ENCODE measurements at regions not wholly inside any gene's neighbourhood (a gene's known extent, or its start where the extent isn't known, plus 50 kb on each side); places are given as distances from the start of the nearest gene placed in this dataset.
"Not testable (repeated sequence)": the region's sequence is repeated elsewhere in the genome, so short reads cannot be mapped to it uniquely, and the experiment has no call there.

DNA sequence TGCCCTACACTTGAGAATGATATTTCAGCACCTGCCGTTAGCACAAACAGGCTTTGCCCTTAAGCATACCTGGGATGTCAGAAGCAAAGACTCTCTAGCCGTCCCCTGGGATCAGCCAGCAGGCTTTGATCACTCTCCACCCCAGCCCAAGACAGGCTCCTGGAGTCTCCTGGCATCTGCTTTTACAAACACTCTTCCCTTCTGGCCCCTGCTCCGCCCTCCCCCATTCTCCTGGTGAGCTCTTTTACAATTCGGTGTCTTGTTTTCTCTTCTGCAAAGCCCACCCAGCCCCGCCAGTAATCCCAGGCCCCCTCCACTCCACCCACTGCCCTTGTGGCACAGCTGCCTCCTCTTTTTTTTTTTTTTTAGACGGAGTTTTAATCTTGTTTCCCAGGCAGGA is 50.4 kb downstream of the KATNIP start:
- no peak for DNase-seq

DNA sequence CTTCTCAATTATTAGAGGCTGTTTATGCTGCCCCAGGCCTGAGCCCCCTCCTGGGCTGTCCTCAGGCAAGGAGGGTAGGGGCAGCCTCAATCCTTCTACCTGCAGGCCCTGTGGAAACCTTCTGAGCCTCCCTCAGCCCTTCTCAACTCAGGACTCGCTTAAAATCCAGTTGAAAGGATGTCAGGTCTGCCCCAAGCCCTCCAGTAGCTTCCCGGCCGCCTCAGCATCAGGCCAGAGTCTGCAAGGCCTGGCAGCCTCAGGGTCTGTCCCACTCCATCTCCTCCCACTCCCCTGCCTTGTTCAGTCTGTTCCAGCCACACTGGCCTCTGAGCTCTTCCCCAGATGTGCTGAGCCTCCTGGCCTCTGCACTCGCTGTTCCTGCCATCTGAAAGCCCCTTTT is 52.2 kb downstream of the KATNIP start:
- DNase-seq = no peak

DNA sequence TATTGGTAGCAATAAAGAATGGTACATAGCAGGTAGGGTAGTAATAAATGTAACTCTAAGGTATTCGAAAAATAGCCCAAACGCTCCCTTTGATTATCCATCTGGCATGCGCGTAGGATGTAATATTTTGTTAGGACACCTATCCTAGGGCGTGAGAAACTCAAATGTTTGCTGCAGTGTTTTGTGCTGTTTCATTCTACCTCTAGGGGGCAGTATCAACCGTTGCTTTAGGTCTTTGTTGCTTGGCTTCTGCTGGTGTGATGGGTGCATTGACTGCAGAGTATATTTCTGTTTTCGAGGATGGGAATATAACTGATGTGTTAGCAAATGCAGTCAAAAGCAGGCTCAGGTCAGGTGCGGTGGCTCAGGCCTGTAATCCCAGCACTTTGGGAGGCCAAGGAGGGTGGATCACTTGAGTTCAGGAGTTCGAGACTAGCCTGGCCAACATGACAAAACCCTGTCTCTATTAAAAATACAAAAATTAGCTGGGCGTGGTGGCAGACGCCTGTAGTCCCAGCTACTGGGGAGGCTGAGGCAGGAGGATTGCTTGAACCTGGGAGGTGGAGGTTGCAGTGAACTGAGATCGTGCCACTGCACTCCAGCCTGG is 55.7 kb downstream of the KATNIP start:
- peak; percentile 7 to 35 for DNase-seq

DNA sequence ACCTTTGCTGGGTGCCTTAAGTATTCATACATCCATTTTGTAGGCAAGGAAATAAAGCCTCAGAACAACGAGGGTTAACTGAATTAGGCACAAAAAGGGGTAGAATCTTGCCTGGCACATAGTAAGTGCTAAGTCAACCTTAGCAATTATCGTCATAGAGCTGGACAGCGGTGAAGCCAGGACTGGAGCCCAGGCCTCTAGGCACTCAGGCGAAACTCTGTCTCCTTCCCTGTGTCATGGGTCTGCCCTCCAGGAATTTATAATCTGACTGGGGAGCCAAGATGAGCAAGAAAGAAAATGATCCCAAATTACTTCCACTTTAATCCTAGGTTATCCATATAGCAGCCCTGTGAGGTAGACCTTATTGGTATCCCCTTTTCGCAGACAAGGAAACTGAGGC is 61.4 kb downstream of the KATNIP start:
- DNase-seq = no peak

DNA sequence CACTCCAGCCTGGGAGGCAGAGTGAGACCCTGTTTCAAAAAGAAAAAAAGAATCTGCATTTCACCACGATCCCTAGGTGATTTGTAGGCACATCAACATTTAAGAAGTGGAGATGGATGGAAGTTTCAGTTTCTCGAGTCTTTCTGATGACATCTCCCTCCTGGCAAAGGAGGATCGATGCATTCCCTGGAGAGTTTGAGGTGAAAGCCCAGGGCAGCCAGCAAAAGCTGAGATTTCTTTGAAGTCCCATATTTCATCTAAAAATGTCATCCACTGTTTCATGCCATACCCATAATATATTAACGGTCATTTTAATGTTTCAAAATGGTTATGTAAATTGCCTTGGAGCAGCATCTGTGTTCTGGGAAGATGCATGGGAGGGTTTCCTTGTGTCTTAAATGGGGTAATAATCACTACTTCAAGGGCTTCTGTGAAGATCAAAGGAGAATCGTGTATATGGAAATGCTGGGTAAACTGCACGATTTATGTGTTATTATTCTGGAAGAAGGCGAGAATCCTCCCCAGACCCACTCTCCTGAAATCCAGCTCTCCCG is 63.4 kb downstream of the KATNIP start:
- no peak for DNase-seq

DNA sequence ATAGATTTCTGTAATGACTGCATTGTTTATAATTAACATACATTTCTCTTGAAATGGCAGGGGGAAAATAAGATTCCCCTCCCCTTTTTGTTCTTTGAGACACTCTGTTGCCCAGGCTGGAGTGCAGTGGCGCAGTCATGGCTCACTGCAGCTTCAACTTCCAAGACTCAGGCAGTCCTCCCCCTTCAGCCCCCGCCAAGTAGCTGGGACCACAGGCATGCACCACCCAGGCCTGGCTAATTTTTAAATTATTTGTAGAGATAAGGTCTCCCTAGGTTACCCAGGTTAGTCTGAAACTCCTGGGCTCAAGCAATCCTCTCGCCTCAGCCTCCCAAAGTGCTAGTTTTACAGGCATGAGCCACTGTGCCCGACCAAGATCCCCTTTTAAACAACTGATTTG is 67.7 kb downstream of the KATNIP start:
- no peak for DNase-seq

DNA sequence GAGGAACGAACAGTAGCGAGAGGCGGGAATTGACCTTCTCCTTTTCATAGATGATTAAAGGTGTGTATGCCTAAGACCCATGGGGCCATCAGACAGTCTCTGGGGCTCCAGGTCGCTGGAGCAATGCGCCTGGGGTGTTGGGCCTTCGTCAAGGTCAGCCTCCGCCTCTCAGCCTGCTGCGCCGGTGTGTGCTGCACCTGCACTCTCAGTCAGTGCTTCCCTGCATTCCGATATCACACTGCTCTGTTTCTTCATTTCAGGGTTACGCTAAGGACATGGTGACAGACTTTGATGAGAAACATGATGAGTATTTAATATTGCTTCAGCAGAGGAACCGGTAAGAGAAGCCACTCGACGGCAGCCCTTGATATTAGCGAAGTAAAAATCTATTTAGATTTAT is 68.2 kb downstream of the KATNIP start:
- no peak for DNase-seq

DNA sequence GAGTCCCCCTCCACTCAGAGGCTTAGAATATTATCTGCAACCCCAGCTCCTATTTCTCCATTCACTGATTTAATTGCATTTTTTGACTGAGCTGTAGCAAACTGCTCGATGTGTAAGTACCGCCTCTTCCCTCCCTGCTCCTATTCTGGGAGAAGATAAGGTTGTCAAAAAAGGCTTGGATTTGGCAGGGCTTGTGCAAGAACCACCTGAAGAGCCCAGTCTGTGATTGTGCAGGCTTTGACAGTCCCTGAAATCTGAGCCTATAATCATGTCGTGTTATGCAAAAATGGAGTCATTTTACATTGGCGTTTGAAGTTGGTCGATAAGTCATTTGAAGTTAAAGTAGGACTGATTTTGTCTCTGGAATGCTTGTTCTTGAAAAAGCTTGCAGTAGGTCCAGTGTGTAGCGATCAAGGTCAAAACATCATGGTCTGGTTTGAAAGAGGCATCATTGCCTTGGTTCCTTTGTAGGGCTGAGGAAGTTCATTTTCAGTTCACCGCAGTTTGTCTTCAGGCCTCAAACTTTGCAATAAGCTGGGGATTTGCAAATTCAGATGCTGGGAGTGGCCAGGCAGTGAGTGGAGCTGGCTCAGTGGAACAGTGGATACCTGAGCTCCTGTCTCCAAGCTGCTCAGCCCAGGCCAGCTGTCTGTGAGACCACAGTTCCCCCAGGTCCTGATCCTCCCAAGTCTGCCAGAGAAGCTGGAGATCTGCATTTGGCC is 68.8 kb downstream of the KATNIP start:
- DNase-seq = no peak

DNA sequence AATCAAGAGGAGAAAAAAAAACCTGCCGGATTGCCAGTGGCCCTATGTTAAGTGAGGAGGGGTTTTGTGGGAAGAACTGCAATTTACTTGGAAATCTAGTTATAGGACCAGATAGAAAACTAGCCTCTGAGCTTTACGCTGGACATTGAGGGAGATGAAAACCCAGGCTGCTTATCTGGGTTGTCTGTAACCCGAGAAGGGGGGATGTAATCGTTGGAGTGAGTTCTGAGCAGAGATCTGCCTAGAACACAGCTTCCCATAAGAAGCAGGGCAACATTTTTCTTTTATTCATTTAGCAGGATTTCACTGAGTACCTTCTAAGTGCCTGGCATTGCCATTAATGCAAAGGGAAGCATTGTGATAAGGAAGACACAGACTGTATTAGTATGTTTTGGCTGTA is 70.6 kb downstream of the KATNIP start:
- DNase-seq = no peak

DNA sequence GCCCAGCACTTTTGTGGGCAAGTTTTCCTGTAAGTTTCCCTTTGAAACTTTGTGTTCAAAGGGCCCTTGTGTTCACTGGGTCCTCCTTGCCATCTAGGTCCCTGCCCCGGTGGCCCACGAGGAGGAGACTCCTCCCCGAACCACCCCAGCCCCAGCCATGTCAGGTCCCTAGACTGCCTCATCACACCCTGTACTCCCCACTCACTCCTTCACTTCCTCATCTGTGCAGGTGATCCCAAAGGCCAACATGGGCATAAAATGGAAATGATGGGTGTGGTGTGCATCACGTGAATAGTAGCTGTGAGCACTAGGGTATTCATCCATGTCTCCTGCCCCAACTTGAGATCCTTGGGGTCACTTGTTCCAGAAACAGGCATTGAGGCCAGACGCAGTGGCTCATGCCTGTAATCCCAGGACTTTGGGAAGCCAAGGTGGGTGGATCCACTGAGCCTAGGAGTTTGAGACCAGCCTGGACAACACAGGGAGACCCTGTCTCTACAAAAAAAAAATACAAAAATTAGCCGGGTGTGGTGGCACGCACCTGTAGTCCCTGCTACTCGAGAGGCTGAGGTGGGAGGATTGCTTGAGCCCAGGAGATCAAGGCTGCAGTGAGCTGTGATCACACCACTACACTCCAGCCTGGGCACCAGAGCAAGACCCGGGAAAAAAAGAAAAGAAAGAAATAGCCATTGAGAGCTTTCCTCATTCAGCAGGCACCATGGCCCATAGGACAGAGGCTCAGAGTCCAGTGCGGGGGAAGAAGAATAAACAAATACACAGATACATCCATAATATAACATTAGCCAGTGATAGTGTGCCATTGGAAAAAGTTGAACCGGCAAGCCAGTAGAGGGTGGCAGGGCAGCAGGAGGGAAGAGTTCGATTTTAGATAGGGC is 74.5 kb downstream of the KATNIP start:
- DNase-seq = no peak

DNA sequence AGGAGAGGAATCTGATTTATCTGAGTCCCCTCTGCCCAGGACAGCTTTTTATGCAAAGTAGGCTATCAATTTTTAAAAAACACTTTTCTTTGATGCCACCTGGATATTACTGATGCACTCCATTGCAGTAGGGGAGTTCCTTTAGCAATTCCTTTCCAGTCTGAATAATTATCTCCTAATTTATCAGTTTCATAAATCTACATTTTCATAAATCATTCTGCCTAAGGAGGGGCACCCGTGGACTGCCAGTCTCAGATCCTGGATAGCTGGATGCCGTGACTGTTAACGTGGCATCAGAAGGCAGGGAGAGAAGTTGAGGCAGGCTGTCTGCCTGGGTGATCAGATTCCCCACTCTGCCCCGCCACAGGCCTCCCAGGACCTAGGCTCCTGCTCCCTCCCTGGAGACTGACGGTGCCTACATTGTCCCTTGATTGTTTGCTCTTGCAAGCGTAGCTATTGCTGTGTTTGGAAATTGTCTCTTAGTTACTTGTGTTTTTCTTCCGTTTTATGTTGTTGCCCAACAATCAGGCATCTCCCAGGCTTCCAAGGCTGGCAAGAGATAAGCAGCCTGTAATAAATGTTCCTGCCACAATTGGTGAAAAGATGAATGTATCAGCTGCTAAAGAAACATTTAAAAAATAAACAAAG is 75.2 kb downstream of the KATNIP start:
- no peak for DNase-seq

DNA sequence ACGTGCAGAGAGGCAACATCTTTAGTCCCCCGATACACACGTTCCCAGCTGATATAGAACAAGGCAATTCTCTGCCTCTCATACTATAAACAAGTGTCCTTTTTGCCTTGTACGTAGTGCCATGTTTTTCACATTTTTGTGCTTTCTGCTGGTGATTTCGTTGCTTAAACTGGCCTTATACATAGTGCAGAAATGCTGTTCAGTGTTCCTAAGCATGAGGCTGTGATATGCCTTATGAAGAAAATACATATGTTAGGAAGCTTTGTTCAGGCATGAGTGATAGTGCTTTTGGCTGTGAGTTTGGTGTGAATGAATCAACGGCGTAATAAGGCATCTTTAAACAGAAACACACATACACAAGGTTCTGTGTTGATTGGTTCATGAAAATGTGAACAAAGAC is 77.2 kb downstream of the KATNIP start:
- no peak for DNase-seq

DNA sequence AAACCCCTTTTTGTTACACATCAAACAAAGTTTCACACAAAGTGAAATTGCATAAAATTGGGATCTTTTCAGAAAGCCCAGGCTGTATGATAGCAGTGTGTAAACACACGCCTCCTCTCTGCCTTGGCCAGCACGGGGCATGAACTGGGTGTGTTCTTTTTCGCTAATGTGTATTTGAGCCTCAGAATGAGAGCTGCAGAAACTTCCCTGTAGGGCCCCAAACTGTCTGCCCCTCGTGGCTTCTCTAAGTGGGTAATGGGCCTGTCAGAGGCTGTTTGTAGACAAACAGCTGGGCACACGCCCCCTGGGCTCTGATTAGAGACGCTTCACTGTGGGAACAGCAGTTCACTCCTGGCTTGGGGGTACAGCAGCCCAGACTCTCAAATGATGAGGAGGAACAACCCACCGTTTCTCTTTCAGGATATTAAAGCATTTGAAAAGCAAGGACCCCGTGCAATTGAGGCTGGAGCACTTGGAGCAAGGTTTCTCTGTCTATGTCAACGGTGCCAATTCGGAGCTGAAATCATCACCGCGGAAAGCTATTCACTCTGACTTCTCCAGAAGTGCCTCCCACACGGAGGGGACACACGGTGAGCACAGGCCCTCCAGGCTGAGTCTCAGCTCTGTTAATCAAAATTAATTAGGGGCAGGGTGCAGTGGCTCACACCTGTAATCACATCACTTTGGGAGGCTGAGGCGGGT is 78.4 kb downstream of the KATNIP start:
- no peak for DNase-seq

DNA sequence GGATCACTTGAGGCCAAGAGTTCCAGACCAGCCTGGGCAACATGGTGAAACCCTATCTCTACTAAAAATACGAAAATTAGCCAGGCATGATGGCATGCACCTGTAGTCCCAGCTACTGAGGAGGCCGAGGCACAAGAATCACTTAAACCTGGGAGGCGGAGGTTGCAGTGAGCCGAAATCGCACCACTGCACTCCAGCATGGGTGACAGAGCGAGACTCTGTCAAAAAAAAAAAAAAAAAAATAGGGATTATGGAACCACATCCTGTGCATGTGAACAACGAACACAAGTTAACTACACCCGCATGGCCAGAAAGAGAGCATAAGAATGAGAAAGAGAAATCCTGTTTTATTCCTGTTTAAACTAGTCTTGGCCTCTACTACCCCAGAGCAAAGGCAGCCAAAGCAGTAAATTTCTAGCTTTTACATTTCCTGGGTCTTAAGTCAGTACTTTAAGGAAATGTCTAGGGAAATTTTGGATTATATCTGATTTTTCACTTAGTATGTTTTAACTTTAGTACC is 79.1 kb downstream of the KATNIP start:
- DNase-seq = not testable (repeated sequence)

DNA sequence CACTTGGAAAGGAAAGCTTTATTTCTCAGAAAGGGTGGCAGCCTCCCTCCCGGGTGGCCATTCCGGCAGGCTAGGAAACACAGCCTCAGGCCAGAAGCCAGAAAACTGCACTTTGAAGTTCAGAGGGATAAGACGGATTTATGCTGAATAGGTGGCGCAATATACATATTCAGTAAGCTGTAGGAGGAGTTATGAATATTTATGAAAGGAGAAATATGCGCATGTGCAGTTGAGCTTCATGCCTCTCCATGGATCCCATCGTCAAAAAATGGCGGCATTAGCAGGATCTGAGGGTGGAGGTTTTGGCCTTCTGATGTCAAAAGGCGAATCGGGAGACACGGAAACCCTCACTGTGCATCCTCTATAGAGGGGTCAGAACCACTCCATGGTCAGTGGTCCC is 82.3 kb downstream of the KATNIP start:
- no peak for DNase-seq

DNA sequence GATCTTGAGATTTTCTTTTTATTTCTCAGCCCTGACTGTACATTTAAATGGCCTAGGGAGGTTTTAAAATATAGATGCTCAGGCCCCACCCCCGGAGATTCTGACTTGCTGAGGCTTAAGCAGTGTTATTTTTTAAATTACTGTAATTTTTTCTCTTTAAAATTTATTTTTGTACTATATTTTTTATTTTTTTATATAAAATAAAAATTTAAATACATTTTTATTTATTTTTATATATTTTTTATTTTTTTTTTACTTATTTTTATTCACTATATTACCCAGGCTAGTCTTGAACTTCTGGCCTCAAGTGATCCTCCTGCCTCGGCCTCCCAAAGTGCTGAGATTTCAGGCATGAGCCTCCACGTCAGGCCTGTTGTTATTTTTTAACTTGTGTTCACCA is 83.3 kb downstream of the KATNIP start:
- no peak for DNase-seq

DNA sequence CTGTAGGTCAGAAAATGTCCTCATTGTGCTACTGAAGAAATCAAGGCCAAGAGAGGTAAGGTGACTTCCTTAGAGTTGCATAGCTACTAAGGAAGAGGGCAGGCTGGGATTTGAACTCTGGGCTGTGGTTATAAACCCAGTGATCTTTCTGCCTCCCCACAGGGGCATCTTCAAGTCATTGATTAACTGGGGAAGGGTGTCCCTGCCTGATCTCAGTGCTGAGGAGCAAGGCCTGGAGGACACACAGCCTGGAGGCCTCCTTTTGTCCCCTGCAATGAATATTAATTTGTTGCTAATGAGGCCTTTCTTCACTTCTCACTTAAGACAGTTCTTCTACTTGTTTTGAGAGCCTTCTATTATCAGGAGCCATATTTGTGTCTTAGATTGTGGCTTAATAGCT is 83.8 kb downstream of the KATNIP start:
- DNase-seq = no peak

DNA sequence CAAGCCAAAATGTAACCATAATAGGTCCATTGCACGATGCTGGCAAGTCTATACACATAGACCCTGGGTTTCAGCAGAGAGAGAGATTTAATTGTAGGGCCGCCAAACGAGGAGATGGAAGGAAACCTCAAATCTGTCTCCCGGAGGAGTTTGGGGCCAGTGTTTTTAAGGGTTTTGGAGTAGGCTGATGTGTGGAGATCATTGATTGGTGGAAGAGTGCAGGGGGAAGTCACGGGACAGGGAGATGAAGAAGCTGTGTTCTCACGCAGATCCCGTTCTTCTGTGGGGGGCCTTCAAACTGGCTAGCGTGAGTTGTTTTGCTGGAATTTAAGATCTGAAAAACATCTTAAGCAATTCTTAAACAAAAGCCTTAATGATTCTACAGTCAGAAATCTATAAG is 84.8 kb downstream of the KATNIP start:
- DNase-seq = no peak

DNA sequence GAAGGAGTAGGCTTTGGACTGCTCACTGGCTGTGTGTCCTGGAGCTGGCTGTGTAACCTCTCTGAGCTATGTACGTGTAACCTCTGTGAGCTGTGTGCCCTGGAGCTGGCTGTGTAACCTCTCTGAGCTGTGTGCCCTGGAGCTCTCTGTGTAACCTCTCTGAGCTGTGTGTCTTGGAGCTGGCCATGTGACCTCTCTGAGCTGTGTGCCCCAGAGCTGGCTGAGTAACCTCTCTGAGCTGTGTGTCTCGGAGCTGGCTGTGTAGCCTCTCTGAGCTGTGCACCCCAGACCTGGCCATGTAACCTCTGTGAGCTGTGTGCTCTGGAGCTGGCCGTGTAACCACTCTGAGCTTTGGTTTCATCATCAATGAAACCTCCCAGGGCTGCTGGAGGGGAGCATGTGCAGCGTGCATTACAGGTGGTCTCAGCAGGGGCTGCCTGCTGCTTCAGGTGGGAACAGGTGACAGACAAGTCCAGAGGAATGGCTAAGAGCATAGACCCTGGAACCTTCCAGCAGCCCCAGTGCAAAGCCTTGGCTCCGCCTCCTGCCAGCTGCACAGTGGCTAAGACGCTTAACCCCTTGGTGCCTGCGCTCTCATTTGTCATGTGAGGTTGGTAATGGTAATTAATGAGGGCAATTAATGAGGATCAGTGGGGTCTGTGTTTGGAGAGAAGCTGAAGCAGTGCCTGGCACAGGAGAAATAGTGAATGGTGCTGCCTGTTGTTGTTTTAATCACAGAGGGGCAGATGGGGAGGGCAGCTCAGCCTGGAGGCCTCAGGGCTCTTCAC is 86.7 kb downstream of the KATNIP start:
- no peak for DNase-seq

DNA sequence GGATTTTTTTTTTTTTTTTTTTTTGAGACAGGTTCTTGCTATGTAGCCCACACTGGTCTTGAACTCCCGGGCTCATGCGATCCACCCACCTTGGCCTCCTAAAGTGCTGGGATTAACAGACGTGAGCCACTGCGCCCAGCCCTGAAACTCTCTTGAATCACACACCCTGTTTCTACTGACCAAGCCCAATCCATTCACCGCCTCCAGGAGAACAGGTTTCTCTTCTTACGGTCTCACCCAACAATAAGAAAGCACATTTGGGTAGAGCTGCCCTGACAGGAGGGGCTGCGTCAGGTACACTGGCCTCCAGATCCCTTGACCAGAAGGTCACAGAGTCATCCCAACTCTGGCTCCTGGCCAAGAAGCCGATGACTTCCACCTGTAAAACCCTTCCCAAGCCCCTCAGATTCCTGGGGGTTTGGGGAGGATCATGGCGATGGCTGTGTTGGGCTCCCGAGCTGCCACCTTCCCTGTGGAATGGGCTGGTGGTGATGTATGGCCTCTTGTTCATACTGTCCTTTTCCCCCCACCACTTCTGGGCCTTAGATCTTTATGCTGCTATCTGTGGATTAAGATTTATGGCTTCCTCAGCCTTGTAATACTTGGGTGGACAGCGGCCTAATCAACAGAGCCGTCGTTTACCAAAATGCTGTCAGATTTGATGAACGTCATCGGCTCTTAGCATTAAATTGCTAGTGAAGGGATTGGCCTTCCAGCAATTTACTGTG is 89.1 kb downstream of the KATNIP start:
- DNase-seq = no peak

Data from AML-193 (cell line).